ENCODE measurements at regions not wholly inside any gene's neighbourhood (a gene's known extent, or its start where the extent isn't known, plus 50 kb on each side); places are given as distances from the start of the nearest gene placed in this dataset.
A peak's percentile ranks its signal among the peaks of the same experiment; 100 is the strongest.

DNA sequence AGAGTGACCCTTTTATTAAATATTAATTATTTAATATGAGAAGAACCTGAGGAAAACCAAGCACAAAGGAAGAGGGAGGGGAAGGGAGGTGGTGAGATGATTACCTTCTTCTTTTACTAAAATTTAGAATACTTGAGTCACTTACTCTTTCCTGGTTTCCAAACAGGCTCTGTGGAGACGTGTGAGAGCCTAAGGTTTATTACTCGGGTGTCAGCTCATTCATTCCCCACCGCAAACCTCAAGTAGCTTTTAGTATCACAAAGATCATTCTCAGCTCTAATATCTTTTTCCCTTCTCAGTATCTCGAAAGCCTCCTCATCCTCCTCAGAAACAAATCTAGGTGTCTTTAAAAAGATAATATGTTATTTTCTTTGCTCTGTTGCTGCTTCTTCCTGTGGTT, 497.2 kb upstream of the JARID2 start:
- no peak for DNase-seq

- no peak for DNase-seq
Measured at GRCh38 chr6:14750059-14750661, 495.7 kb upstream of the JARID2 start.

DNA sequence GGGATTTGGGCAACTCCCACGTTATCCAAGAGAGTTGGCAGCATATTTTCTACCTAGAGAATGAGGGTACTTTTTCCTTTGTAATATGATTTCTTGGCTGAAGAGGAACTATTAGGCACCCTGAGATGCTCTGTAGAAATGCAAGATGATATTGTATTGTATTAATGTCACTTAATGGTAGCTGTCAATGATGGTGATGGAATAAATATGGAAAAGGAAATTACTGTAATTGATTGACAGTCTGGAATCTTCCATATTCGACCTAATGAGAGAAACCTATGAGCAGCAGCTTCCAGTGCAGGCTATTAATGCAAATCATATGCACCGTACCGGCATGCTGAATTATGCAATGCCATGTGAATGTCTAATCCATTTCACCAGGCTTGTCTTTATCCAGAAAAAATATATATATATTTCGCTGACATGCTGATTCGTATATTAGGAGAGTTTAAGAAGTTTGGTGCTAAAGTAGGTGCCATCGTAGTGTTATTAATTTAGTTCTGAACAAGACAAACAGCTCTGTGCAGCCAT, 494.2 kb upstream of the JARID2 start:
- no peak for DNase-seq

- peak; percentile 64 for DNase-seq
Measured at GRCh38 chr6:14754751-14755513, 490.9 kb upstream of the JARID2 start.

DNA sequence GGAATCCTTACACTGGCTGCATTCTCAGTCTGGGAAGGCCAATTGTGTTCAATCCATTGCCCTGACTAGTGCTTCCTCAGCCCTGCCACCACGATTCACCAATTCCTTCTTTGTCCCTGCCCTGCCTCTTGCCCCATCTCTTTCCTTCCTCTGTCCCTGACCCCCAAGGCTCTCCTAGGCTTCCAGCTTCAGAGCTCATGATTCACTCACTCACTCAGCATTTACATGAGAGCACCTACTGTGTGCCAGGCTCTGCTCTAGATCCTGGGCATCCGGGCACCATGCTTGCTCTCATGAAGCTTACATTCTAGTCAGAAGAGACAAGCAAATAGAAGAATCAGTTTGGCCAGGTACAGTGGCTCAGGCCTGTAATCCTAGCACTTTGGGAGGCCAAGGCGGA, 489.5 kb upstream of the JARID2 start:
- no peak for DNase-seq

- no peak for DNase-seq
Measured at GRCh38 chr6:14757014-14757413, 488.9 kb upstream of the JARID2 start.

- no peak for DNase-seq
Measured at GRCh38 chr6:14757418-14757817, 488.5 kb upstream of the JARID2 start.

DNA sequence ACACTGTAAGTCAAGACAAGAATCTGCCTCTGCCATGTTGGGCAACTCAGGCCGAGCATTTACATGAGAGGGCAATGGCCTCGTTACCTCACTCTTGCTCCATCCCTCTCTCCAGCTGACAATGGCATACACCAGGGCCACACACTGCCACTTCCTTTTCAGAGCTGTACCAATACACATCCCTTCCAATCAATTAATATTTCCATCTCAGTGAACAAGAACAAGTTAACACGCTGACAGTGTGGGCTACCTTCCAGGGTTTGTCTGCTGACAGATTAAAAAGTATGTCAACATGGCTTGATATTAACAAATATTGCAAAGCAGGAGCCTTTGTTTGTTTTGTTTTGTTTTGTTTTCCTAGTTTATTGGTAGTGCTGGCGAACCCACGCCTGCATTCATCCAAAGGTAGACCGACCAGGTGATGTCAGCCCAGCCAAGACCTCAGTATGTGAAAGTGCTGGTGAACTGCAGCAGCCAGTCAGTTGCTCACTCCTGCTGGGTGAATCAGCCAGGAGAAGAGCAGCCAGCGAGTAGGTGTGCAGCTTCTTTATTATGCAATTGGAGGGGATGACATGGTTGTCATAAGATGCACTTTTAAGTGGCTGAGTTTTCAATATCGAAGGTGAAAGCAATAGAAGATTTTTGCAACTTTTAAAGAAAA, 487.3 kb upstream of the JARID2 start:
- no peak for DNase-seq

DNA sequence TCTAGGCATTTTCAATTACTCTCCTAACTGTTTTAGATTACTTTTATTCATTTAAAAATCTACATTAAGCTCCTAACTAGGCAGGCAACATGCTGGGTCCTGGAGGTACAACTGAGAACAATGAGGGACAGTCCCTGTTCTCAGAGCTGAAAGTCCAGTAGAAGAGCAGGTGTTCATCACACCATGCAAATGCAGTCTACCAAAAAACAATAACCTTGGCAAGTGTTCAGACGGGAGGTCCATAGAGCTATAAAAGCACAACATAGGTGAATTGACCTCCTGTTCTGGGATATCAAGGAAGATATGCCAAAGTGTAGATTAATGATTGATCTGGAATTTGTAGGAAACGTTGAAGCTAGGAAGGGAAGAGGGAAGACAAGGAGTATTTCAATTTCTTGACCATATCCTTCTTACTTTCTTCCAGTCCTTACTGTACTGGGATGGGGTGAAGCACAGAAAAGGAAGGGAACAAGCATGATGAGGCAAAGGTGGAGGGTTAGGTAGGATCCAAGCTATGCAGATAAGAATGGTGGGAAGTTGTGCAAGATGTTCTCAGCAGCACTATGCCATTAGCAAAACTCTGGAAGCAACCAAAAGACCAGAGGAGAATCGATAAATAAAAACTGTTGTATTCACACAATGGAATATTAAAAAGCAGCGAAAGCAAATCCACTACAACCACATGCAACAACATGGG, 485.7 kb upstream of the JARID2 start:
- DNase-seq: no peak

DNA sequence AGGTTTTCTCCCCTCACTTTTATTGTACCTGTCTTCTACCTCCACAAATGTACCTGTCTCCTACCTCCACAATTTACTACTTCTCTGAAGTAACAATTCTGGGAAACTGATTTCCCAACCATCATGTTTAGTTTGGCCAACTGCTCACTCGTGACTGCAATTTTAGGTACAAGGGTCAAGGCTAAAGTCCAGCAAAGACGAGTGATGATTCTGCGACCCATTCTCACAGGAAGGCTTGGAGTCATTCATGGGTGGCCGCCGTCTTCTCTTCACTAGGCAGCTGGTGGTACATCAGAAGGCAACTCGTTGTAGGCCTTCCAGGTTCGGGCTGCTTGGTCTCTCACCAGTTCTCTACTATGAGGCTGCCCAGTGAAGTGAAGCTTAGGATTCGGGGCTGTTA, 483.8 kb upstream of the JARID2 start:
- DNase-seq: no peak

- no peak for DNase-seq
Measured at GRCh38 chr6:14763139-14763538, 482.7 kb upstream of the JARID2 start.

DNA sequence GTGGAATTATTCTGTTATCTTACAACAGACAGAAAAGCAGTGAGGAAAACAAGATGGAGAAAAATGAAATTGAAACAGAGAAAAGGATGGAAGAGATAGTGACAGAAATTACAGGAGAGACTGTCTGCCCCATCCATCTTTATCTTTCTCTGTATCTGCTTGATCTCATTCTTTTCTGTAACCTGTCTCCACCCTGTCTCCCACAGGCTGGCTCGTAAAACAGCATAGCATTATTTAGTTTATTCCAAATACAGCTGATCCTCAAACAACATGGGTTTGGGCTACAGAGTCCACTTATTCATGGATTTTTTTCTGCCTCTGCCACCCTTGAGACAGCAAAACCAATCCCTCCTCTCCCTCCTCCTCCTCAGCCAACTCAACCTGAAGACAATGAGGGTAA, 482.3 kb upstream of the JARID2 start:
- DNase-seq: no peak

GRCh38 chr6:14765106-14765505, 480.8 kb upstream of the JARID2 start:
- DNase-seq: no peak

DNA sequence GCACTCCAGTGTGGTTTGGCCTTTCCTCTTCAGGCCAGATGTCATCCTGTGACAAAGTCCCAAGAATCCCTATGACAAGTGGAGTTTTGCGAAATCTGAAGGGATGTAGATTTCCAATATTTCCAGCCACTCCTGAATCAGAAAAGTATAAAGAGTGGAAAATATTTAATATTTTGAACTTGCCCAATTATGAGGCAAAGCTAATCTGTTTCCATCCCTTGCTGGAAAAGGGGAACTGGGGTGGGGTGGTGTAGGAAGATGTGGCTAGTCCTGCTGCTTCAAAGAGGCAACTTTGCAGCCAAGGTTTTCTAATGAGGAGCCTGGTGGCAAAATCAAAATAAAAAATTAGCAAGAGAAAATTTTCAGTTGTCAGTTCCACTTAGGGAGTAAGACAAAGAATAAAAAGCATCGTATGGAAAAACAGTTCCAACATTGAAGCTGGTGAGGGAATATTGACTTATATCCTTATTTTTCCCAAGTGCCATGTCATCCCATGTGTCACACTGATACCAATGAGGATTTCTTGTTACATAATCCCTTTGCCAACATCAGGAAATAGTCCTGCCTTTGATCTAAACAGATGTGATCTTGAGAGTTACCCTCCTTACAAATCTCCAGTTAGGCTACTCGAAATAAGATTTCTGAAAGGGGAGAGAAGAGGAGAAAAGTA, 480.0 kb upstream of the JARID2 start:
- DNase-seq: no peak

GRCh38 chr6:14766391-14766994, 479.4 kb upstream of the JARID2 start:
- DNase-seq: no peak

DNA sequence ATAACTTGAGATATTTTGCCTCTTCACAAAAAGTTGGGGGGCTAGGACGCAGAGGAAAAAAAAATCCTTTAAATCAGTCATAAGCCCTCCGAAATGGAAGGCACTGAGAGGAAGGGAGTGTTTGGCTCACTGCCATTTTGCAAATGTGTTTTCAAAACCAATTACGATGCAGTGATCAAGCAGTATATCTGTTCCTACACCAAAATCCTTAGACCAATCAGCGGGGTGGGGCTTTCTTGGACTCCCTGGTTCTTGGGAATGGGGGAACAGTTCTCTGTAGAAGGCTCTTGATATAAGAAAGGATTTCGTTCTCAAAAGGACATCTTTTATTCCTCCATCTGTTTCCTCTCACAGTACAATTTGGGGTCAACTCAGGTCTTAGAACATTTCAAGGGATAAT, 478.6 kb upstream of the JARID2 start:
- no peak for DNase-seq

DNA sequence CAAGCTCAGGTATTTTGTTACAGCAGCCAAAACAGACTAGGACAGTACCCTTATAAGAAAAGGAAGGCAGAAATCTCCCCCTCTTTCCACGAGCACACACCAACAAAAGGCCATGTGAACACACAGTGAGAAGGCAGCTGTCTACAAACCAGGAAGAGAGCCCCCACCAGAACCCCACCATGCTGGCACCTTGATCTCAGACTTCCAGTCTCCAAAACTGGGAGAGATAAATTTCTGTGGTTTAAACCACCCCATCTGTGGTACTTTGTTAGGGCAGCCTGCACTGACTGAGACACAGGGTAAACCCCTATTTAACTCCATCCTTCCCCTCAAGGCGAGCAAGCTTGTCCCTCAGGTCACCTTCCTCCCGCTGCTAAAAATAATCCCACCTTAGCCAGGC, 475.8 kb upstream of the JARID2 start:
- DNase-seq: no peak

- DNase-seq: no peak
Measured at GRCh38 chr6:14770572-14770971, 475.3 kb upstream of the JARID2 start.

DNA sequence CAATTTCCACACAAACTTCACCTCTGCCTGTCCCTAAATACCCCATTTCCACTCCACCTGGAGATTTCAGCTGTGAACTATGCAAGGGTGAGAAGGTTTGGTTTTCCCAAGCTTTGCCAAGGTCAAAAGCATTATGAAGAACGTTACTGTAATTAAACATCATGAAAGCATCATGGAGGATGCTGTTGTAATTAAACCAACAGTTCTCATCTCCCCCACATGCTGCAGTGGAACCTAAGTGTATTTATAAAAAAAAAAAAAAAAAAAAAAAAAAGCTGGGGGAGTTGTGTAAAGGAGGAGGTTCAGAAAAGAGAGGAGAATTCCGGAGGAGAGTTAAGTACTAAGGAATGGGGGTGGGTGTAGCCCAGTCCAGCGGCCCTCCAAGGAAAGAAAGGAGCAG, 474.9 kb upstream of the JARID2 start:
- DNase-seq: no peak

DNA sequence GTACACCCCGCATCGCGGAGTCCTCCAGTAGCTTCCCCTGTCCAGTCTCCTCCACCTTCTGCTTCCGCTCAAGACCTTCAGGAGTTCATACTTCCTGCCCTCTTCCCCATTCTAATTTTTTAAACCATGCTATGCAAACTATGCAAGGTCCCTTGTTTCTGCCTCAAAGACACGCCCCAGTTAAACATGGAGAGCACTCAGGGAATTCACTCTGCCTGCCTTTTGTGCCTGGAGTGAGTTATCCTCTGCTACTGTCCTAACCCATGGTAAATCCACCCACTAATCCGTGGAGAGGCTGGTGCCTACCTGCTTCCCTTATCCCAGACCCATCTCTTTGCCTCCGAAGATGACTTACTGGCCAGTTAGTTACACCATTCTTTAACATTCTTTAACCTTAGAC, 473.7 kb upstream of the JARID2 start:
- DNase-seq: no peak

- DNase-seq: no peak
Measured at GRCh38 chr6:14775528-14775927, 470.3 kb upstream of the JARID2 start.

- no peak for DNase-seq
Measured at GRCh38 chr6:14776307-14776706, 469.6 kb upstream of the JARID2 start.
